Astrocyte of the spinal cord (primary cell): ENCODE measurements at regions not wholly inside any gene's neighbourhood (a gene's known extent, or its start where the extent isn't known, plus 50 kb on each side); places are given as distances from the start of the nearest gene placed in this dataset.
A peak's percentile ranks its signal among the peaks of the same experiment; 100 is the strongest.
"Not testable (repeated sequence)": the region's sequence is repeated elsewhere in the genome, so short reads cannot be mapped to it uniquely, and the experiment has no call there.

Experiments
- DNase-seq: peaks from one replicate; pipeline ENCODE4 v3.0.0; 2011; ENCODE audit warnings: low read depth, low spot score
- H3K4me3 ChIP-seq: 2 replicates; pipeline ENCODE4 v1.5.1; 2011; ENCODE audit warnings: low read depth, mild to moderate bottlenecking, low read length, moderate library complexity
- in situ Hi-C: cut with HindIII; loops from 2 replicates; pipeline ENCODE4 v1.10.0; 2017; ENCODE audit warnings: low sequenced_read_pairs
- TF ChIP-seq, protein P1 (sequence below): IDR thresholded peaks from 2 replicates; pipeline ENCODE4 v1.5.1; 2012; ENCODE audit warnings: low read depth, mild to moderate bottlenecking, low read length, inconsistent platforms

DNA sequence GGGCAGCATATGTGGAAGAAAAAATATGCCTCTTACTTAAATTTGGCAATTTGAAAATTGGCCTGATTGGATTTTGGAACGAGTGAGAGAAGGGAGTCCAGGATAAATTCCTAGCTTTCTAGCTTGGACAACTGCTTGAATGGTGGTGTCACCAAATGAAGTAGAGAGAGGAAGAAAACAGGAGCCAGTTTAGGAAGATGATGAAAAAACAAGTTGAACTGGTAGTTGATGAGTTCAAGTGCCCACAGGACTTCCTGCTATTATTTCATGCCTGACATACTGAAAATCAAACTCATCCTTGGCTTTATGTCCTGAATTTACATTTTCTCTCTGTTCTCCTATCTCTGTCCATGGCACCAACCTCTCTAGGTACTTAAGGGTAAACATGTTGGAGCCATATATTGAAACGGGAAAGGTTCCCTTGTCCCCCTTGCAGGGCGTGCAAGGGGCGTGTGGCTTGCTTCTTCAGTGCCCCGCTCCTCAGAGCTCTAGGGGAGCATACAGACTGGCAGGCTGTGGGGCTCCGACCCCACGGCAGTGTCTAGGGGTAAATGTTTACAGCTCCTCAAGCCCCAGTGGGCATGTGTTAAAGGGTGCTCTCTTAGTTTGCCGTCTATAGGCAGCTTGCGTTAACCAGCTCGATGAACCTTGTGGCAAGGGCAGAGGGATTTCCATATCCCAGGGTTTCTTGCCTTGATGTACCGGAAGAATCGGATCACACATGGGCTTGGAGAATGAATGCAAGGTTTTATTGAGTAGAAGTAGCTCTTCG, 250.7 kb upstream of the PGRMC2 start:
- in situ Hi-C loops, result no loop called here
- H3K4me3 ChIP-seq, result no peak overlapping the region
- TF ChIP-seq, protein P1, sequence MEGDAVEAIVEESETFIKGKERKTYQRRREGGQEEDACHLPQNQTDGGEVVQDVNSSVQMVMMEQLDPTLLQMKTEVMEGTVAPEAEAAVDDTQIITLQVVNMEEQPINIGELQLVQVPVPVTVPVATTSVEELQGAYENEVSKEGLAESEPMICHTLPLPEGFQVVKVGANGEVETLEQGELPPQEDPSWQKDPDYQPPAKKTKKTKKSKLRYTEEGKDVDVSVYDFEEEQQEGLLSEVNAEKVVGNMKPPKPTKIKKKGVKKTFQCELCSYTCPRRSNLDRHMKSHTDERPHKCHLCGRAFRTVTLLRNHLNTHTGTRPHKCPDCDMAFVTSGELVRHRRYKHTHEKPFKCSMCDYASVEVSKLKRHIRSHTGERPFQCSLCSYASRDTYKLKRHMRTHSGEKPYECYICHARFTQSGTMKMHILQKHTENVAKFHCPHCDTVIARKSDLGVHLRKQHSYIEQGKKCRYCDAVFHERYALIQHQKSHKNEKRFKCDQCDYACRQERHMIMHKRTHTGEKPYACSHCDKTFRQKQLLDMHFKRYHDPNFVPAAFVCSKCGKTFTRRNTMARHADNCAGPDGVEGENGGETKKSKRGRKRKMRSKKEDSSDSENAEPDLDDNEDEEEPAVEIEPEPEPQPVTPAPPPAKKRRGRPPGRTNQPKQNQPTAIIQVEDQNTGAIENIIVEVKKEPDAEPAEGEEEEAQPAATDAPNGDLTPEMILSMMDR, result no peak
- no peak for DNase-seq

DNA sequence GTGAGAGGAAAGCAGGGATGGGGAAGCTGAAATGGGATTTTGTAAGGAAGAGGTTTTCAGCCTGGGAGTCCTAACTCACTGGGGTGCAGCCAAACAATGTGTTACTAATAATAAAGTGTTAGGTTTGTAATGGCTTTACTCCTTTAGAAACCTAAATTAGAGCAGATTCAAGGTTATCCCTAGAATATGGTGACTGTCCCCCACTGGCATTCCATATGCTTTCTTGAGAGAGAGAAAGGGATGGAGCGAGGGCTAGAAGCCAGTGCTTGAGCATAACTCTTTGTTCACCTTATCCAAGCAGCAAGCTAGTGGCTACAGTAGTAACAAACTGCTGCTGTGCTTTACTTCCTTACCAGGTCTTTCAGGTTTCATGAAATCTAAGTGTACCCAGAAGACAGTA, 249.1 kb upstream of the PGRMC2 start:
- H3K4me3 ChIP-seq, result no peak overlapping the region
- in situ Hi-C loops, result no loop called here
- TF ChIP-seq, protein P1, result no peak
- DNase-seq, result no peak

DNA sequence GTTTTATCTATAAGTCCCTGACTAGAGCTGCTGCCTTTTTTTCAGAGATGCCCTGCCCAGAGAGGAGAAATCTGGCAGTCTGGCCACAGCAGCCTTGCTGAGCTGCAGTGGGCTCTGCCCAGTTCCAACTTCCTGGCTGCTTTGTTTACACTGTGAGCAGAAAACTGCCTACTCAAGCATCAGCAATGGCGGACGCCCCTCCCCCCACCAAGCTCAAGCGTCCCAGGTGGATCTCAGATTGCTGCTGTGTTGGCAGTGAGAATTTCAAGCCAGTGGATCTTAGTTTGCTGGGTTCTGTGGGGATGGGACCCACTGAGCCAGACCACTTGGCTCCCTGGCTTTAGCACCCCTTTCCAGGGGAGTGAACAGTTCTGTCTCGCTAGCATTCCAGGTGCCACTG, 247.9 kb upstream of the PGRMC2 start:
- in situ Hi-C loops, H3K4me3 ChIP-seq, DNase-seq: not testable (repeated sequence)

- DNase-seq, result peak; percentile 95
- H3K4me3 ChIP-seq, result no peak overlapping the region
Measured at GRCh38 chr4:128528793-128529553, 241.4 kb upstream of the PGRMC2 start.

DNA sequence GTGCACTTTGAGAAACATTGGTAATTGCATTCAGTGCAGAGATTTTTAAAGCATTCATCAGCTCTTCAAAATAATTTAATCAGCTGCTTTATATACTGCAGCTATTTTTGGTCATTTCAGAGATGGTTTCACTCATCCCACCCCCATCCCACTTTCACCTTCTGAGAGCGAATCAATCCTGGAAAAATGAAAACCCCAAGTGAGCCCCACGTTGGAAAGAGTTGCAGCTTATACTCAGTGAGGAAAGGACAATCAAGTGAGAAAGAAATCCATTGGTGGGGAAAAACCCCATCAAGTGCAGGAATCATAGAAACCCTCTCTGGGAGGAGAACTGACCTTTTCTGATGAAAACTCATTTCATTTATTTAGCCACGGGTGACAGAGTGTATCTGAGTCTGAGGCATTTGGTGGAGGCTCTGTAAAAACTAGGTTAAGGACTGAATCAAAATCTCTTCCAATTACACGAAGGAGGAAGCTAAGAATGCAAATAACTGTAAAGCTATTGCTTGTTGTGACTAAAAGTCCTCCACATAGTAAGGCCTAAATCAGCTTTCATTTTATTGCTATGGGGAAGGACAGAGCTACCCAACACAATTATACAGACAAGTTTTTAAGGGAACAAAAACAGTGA, 240.4 kb upstream of the PGRMC2 start:
- no peak for DNase-seq

More at GRCh38 chr4:128528793-128529553, 241.4 kb upstream of the PGRMC2 start:
- in situ Hi-C loops, result no loop called here
- TF ChIP-seq, protein P1, result no peak

DNA sequence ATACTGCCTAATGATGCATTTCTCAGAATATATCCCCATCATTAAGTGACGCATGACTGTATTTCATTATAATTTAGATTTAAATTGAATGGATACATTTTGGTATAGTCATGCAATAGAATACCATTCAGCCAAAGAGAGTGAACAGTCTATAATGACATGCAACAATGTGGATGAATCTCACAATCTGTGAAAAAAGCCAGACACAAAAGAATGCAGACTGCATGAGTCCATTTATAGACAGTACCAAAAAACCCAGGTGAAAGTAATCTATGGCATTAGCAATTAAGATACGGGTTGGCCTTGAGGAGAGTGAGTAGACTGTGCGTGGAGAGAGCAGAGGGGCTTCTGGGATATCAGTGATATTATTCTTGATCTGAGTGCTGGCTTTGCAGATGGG, 239.7 kb upstream of the PGRMC2 start:
- in situ Hi-C loops, result no loop called here
- DNase-seq, result no peak
- TF ChIP-seq, protein P1, result no peak
- no peak overlapping the region for H3K4me3 ChIP-seq

More for the DNA sequence above, 240.4 kb upstream of the PGRMC2 start:
- TF ChIP-seq, protein P1, result no peak
- in situ Hi-C loops, result no loop called here
- no peak overlapping the region for H3K4me3 ChIP-seq
